ENCODE measurements at regions not wholly inside any gene's neighbourhood (a gene's known extent, or its start where the extent isn't known, plus 50 kb on each side); places are given as distances from the start of the nearest gene placed in this dataset.

- TF ChIP-seq CTCF (IDR thresholded peaks at IDR 0.05; ENCODE audit: borderline replicate concordance) = no peak
- intact Hi-C loops (cut with micrococcal nuclease) = no loop called here
- Histone ChIP-seq H3K4me1 (peaks cover 63% of the 10 kb centered on the region), H3K4me3 (peak overlapping the region; percentile 44), H3K36me3 (no peaks in the 10 kb centered on the region), H3K27me3 (ENCODE audit: low read depth) (no peaks in the 10 kb centered on the region), H3K27ac (replicated peaks) (peak overlapping the region; percentile 89), H3K9me3 (replicated peaks) (no peaks in the 10 kb centered on the region)
- no peak for DNase-seq
Measured at GRCh38 chr1:224502459-224503160, 68.0 kb upstream of the WDR26 start.

GRCh38 chr1:224503161-224504118 is 68.8 kb upstream of the WDR26 start:
- Histone ChIP-seq H3K9me3 (replicated peaks) (no peaks in the 10 kb centered on the region), H3K27me3 (ENCODE audit: low read depth) (no peaks in the 10 kb centered on the region), H3K27ac (replicated peaks) (peak overlapping the region; percentile 89), H3K4me3 (peak overlapping the region; percentile 44), H3K4me1 (peaks cover 54% of the 10 kb centered on the region), H3K36me3 (no peaks in the 10 kb centered on the region)
- peak; percentile 94 for DNase-seq
- peak; percentile 47 for TF ChIP-seq CTCF (IDR thresholded peaks at IDR 0.05; ENCODE audit: borderline replicate concordance)
- intact Hi-C loops (cut with micrococcal nuclease) = no loop called here

- no peaks in the 10 kb centered on the region for H3K36me3 ChIP-seq
- no peak for TF ChIP-seq CTCF (IDR thresholded peaks at IDR 0.05; ENCODE audit: borderline replicate concordance)
- H3K27me3 ChIP-seq (ENCODE audit: low read depth) = no peaks in the 10 kb centered on the region
- peaks cover 45% of the 10 kb centered on the region for H3K4me1 ChIP-seq
- DNase-seq = no peak
- H3K27ac ChIP-seq (replicated peaks) = peak overlapping the region; percentile 89
- H3K4me3 ChIP-seq = no peak overlapping the region
- intact Hi-C loops (cut with micrococcal nuclease) = no loop called here
- H3K9me3 ChIP-seq (replicated peaks) = no peaks in the 10 kb centered on the region
Measured at GRCh38 chr1:224504297-224505041, 69.9 kb upstream of the WDR26 start.

GRCh38 chr1:224505454-224506093 is 71.0 kb upstream of the WDR26 start:
- peak overlapping the region; percentile 27 for H3K27ac ChIP-seq (replicated peaks)

More at GRCh38 chr1:224505454-224506093, 71.0 kb upstream of the WDR26 start:
- Histone ChIP-seq H3K27me3 (ENCODE audit: low read depth) (no peaks in the 10 kb centered on the region), H3K9me3 (replicated peaks) (no peaks in the 10 kb centered on the region), H3K4me3 (no peak overlapping the region), H3K36me3 (no peaks in the 10 kb centered on the region), H3K4me1 (peaks cover 45% of the 10 kb centered on the region)
- no peak for TF ChIP-seq CTCF (IDR thresholded peaks at IDR 0.05; ENCODE audit: borderline replicate concordance)
- intact Hi-C loops (cut with micrococcal nuclease) = no loop called here
- DNase-seq = no peak
